Lower leg skin (tissue), 4 donors: ENCODE measurements at regions not wholly inside any gene's neighbourhood (a gene's known extent, or its start where the extent isn't known, plus 50 kb on each side); places are given as distances from the start of the nearest gene placed in this dataset.
"Not testable (repeated sequence)": the region's sequence is repeated elsewhere in the genome, so short reads cannot be mapped to it uniquely, and the experiment has no call there.

Experiments
- DNase-seq, 2 donors: peaks; one replicate each; pipeline ENCODE4 v3.0.0-alpha.2; 2019; ENCODE audit warnings: low spot score in 2 of 2
- H3K4me3 ChIP-seq: fragments of 200-600 bp; sonication (generic); 2 replicates; pipeline ENCODE4 v1.5.1; 2017; ENCODE audit warnings: mild to moderate bottlenecking, low read depth; ENCODE audit not compliant: poor library complexity, severe bottlenecking
- POLR2A ChIP-seq, 2 donors: fragments of 450-650 bp; IDR thresholded peaks; one replicate each; pipeline ENCODE4 v1.6.1; 2016 to 2017; ENCODE audit warnings: antibody characterized with exemption in 2 of 2, mild to moderate bottlenecking in 1 of 2, moderate library complexity in 1 of 2
- WGBS, 2 donors: methylation state at CpG; one replicate each; pipeline ENCODE4 v1.1.5; 2018; 5-methylcytosine and 5-hydroxymethylcytosine counted together
- intact Hi-C: fragments of 100-400 bp; cut with DNase I; formaldehyde crosslinking; loops from one replicate; pipeline ENCODE4 v1.15.0; 2023; ENCODE audit warnings: low total_unique reads
- TF ChIP-seq, protein P1 (sequence below), 3 donors: fragments of 450-650 bp; IDR thresholded peaks; one replicate each; pipeline ENCODE4 v1.5.1; 2016; ENCODE audit warnings: antibody characterized with exemption in 3 of 3, mild to moderate bottlenecking in 3 of 3, moderate library complexity in 2 of 3

DNA sequence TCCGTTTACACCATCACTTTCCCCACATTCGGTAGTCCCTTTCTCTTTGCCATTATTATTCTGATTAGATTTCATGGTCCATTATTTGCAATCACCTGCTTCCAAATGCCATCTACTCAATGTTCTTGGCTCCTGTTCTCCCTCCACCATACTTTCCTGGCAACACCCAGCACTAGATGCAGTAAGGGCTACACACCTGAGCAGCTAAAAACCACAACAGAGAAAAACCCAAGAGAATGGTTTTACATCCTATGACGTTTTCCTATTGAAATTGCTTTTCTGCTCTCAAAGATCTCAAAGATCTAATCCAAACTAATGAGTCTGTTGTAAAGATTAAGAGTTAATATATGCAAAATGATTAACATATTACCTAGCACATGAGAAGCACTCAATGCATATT, 441.3 kb downstream of the SHISA9 start:
- 58 to 63% methylated on average over 3 of the region's 3 CpGs for WGBS, 2 donors

DNA sequence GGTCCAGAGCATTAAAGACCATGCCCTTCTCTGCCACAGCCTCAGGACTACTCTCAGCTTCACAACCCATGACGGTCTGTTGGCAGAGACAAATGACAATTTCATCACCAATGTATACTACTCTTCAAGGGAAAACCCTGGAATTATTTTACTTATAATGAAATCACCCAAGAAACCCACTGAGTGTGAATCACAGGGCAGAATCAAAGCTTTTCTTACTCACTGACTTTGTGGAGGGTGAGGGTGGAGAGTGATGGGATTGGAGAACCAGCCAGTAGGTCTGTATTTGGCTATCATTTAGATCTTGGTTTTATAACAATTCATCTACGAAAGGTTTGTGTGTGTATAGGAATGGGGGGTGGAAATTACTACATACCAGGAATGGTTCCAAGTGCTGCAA, 442.6 kb downstream of the SHISA9 start:
- WGBS, 2 donors = 60 to 63% methylated on average over 2 of the region's 2 CpGs
- intact Hi-C loops = no loop called here
- DNase-seq = no peak
- no peak overlapping the region for H3K4me3 ChIP-seq
- TF ChIP-seq, protein P1, sequence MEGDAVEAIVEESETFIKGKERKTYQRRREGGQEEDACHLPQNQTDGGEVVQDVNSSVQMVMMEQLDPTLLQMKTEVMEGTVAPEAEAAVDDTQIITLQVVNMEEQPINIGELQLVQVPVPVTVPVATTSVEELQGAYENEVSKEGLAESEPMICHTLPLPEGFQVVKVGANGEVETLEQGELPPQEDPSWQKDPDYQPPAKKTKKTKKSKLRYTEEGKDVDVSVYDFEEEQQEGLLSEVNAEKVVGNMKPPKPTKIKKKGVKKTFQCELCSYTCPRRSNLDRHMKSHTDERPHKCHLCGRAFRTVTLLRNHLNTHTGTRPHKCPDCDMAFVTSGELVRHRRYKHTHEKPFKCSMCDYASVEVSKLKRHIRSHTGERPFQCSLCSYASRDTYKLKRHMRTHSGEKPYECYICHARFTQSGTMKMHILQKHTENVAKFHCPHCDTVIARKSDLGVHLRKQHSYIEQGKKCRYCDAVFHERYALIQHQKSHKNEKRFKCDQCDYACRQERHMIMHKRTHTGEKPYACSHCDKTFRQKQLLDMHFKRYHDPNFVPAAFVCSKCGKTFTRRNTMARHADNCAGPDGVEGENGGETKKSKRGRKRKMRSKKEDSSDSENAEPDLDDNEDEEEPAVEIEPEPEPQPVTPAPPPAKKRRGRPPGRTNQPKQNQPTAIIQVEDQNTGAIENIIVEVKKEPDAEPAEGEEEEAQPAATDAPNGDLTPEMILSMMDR (IDR thresholded peaks at IDR 0.05) = no peak
- no peak for TF ChIP-seq POLR2A (IDR thresholded peaks at IDR 0.05)

More for the DNA sequence above, 441.3 kb downstream of the SHISA9 start:
- no peak for TF ChIP-seq POLR2A (IDR thresholded peaks at IDR 0.05)
- TF ChIP-seq, protein P1 (IDR thresholded peaks at IDR 0.05) = no peak
- intact Hi-C loops = no loop called here
- H3K4me3 ChIP-seq = no peak overlapping the region
- DNase-seq = no peak

DNA sequence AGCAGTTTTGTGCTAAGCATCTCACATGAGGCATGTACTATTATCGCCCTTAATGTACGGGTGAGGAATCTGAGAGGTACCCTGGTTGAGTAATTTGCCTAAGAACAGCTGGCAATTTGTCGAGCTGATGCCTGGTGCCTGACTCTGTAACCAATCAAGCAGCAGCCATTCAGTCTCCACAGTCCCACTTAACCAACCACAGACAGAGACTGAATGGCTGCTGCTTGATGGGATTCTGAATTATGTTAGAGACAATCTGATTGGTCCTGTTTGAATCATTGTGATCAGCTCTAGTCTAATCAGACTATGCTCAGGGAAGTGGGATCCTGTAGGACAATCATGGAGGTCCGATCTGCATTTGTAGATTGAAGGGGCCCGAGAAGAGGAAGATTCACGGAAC, 447.0 kb downstream of the SHISA9 start:
- TF ChIP-seq POLR2A (IDR thresholded peaks at IDR 0.05) = no peak
- TF ChIP-seq, protein P1 (IDR thresholded peaks at IDR 0.05) = no peak
- intact Hi-C loops = no loop called here
- 85 to 94% methylated on average over 6 of the region's 6 CpGs for WGBS, 2 donors
- no peak for DNase-seq
- H3K4me3 ChIP-seq = no peak overlapping the region

DNA sequence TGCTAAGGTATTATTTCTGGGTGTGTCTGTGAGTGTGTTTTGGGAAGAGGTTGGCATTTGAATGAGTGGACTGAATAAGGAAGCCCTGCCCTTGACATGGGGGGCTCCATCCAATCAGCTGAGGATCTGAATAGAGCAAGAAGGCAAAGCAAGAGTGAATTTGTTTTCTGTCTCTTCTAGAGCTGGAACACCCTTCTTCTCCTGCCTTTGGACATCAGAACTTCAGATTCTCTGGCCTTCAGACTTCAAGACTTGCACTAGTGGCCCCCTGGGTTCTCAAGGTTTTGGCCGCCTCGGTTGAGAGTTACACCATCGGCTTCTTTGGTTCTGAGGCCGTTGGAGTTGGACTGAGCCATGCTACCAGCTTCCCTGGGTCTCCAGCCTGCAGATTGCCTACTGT, 448.6 kb downstream of the SHISA9 start:
- TF ChIP-seq, protein P1 (IDR thresholded peaks at IDR 0.05) = no peak
- no peak for TF ChIP-seq POLR2A (IDR thresholded peaks at IDR 0.05)
- no peak overlapping the region for H3K4me3 ChIP-seq
- DNase-seq = no peak
- intact Hi-C loops = no loop called here
- WGBS, 2 donors = 89 to 96% methylated on average over 4 of the region's 4 CpGs

DNA sequence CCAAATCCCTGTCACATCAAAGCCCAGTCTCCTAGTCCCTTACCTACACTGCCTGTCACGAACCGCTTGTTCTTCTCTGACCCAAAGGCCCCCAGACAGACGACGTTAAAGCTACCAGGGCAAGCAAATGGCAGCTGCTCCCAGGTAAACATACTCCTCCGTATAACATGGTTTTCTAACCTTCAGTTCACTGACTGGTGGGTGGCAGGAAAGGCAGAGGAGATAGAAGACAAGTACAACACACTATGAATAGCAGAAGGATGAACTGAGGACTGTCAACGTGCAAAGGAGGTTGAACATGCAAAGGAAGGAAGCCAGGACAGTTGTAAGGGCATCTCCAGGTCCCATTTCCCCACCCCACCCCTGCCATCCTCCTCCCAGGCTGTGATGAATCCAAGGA, 449.8 kb downstream of the SHISA9 start:
- no peak for TF ChIP-seq POLR2A (IDR thresholded peaks at IDR 0.05)
- TF ChIP-seq, protein P1 (IDR thresholded peaks at IDR 0.05) = no peak
- 56 to 65% methylated on average over 6 of the region's 6 CpGs for WGBS, 2 donors
- DNase-seq = no peak
- intact Hi-C loops = no loop called here
- no peak overlapping the region for H3K4me3 ChIP-seq

DNA sequence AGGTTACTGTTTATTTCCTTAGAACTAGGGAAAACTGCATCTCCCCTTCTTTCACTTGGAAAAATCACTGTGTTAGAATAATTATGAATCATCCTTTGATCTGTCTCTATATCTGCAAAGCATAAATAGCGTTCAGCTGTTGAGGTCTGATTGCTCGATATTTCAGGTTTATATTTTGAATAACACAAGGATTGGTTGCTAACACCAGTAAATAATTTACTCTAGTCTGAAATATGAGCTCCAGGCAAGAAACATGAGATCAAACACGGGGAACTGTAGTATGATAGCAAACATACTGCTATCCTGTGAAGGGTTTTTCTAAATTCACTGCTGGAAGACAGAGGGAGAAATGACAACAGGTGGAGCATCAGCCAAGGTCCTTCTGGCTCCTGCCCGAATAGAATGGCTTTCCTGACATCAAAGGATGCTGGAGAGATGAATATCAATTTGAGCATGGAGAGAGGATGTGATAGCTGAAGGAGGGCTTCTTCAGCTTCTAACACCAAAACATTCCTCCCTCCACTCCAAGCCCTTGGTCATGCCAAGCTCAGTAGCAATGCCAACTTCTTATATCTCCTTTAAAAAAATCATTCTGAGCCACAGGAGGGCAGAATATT, 450.3 kb downstream of the SHISA9 start:
- intact Hi-C loops = no loop called here
- H3K4me3 ChIP-seq = no peak overlapping the region
- TF ChIP-seq, protein P1 (IDR thresholded peaks at IDR 0.05) = no peak
- TF ChIP-seq POLR2A (IDR thresholded peaks at IDR 0.05) = no peak
- 23 to 30% methylated on average over 4 of the region's 4 CpGs for WGBS, 2 donors
- no peak for DNase-seq

DNA sequence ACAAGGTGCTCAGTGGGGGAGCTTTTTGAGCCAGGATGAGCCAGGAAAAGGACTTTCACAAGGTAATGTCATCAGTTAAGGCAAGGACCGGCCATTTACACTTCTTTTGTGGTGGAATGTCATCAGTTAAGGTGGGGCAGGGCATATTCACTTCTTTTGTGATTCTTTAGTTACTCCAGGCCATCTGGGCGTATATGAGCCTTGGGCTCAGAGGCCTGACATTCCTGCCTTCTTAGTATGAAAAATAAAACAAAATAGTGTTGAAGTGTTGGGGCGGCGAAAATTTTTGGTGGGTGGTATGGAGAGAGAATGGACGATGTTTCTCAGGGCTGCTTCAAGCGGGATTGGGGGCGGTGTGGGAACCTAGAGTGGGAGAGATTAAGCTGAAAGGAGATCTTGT, 451.4 kb downstream of the SHISA9 start:
- 53 to 55% methylated on average over 7 of the region's 7 CpGs for WGBS, 2 donors
- DNase-seq, intact Hi-C loops: not testable (repeated sequence)

DNA sequence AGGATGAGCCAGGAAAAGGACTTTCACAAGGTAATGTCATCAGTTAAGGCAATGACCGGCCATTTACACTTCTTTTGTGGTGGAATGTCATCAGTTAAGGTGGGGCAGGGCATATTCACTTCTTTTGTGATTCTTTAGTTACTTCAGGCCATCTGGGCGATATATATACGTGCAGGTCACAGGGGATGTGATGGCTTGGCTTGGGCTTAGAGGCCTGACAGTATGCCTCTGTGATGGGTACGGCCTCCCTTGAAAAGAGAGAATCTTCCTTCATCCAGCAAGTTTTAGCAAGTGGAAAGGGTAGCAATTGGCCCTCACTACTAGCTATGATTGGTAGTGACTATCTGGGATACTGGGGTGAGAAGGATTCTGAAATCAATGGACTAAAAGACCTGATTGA, 456.4 kb downstream of the SHISA9 start:
- intact Hi-C loops = not testable (repeated sequence)

More for the DNA sequence above, 451.4 kb downstream of the SHISA9 start:
- H3K4me3 ChIP-seq = not testable (repeated sequence)

More for the DNA sequence above, 456.4 kb downstream of the SHISA9 start:
- H3K4me3 ChIP-seq, DNase-seq: not testable (repeated sequence)
- 79 to 83% methylated on average over 4 of the region's 4 CpGs for WGBS, 2 donors
